GM19372 (cell line): ENCODE measurements at regions not wholly inside any gene's neighbourhood (a gene's known extent, or its start where the extent isn't known, plus 50 kb on each side); places are given as distances from the start of the nearest gene placed in this dataset.

Source experiments
- ATAC-seq: cut with Tn5 transposase; IDR thresholded peaks from one replicate; pipeline ENCODE4 v1.9.1; 2021; ENCODE audit warnings: mild to moderate bottlenecking, low read depth, moderate library complexity; ENCODE audit not compliant: unreplicated experiment

DNA sequence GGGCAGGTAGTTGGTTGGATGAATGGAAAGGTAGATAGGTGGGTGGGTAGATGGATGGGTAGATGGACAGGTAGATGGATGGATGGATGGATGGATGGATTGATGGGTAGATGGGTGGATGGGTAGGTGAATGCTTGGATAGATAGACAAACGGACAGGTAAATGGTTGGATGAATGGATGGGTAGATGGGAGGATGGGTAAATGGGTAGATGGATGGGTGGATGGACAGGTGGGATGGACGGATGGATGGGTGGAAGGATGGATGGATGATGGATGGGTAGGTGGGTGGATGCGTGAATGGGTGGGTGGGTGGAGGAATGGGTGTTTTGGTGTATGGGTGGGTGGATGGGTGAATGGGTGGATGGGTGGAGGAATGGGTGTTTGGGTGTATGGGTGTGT, 50.1 kb upstream of the ASAP2 start:
- ATAC-seq, result no peak

GRCh38 chr2:9154061-9154460, 52.6 kb upstream of the ASAP2 start:
- no peak for ATAC-seq

DNA sequence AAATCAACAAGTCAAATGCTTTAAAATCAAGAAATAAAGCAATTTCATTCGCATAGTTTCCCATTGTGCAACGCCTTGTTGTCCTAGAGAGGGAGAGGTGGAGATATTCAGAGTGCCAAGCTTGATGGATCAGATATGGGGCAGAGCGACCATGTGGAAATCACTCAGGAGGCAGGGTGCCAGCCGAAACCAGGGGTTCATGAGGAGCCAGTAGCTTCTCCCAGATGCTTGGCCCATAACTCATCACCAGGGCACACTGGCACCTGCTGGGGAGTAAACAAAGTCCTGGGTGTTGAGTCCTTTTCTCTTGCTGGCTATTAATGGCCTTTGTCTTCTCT, 53.0 kb upstream of the ASAP2 start:
- no peak for ATAC-seq

GRCh38 chr2:9152975-9153642, 53.5 kb upstream of the ASAP2 start:
- ATAC-seq, result no peak

GRCh38 chr2:9150906-9151305, 55.7 kb upstream of the ASAP2 start:
- ATAC-seq, result no peak

DNA sequence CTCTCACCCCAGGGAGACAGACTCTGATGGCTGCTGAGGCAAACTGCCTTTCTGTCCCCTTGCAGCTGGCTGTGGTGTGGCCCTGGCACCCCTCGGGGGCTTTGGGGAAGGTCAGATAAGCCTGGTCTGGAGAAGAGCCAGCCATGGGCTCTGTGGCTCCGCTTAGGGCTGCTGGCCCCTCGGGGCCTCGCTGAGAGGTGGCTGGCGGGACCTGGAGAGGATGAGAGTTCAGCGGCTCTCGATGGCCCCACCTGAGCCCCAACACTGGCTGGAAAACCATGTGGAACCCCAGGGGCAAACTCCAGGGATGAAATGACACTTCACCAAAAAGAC, 56.1 kb upstream of the ASAP2 start:
- no peak for ATAC-seq

DNA sequence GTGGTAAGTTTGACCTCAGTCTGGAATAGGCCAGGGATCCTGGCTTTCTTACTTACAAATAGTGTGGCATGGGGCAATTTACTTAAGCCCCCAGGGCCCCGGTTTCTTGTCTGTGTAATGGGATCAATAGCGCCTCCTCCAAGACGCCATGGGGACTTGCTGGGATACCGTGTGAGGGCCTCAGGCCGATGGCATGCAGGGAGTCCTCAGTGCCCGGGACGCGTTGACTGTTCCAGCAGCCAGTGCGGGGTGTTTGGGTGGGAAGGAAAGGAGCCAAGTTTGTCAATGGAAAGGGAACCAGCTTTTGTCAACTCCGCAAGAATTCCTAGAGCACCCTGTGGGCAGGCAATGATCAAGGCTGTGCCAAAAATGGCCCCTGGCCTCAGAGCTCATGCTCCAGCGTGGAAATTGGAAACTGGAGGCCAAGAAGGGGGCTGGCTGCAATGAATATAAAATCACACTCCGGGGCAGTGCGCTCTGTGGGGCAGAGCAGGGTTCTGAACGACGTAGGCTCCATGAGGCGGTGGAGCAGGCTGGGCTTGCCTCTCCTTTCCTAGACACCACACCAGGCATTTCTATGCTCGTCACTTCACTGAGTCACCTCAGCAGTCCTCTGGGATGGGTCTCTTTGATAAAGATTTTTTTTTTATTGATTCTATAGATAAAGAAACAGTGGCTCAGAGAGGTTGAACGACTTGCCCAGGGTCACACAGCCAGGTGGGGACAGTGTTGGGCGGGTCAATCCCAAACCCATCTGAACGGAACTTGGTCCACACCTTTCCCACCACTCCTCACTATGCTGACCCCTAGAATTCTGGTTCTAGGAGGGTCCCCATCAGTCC, 56.7 kb upstream of the ASAP2 start:
- ATAC-seq, result no peak

DNA sequence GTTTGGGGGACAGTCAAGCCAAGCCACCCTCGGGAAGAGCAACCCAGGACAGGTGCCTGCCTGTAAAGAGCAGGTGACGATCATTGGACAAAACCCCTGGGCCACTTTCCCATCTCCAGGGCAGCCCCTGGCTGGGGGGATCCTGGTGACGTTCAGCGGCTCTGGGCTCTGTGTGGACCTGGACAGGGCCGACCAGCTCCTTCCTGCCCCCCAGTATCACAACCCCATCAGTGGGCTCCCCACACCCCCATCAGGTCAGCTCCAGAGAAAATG, 57.3 kb upstream of the ASAP2 start:
- no peak for ATAC-seq

- ATAC-seq, result no peak
These were observed 60.0 kb upstream of the ASAP2 start for GRCh38 chr2:9146646-9147045.

- no peak for ATAC-seq
These were observed 60.7 kb upstream of the ASAP2 start for GRCh38 chr2:9145752-9146430.

DNA sequence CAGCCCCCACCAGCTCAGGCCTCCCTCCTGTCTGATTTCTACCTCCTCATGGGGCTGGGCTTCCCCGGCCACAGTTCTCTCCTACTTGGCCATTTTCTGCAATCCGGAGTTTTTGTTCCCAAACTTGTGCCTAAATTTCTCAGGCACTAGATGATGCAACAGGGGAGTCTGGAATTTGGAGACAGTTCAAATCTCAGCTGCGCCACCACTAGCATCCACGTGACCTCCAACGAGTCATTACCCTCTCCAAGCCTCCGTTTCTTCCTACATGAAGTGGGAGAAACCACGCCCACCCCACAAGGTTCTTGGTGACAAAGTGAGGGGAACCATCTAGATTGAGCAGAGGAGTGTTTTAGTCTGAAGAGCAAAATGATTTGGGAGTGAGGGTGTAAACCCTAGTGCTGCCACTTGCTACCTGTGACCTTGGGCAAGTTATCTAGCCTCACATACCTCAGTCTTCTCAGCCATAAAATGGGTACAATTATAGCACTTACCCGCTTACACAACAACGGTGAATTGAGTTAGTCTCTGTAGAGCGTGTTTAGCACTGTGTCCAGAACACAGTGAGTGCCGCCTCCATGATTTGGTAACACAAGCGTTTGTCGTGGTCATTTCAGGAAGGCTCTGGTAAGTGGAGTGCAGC, 61.4 kb upstream of the ASAP2 start:
- no peak for ATAC-seq

- no peak for ATAC-seq
These were observed 62.0 kb upstream of the ASAP2 start for GRCh38 chr2:9144617-9145016.

GRCh38 chr2:9144046-9144445, 62.6 kb upstream of the ASAP2 start:
- no peak for ATAC-seq

DNA sequence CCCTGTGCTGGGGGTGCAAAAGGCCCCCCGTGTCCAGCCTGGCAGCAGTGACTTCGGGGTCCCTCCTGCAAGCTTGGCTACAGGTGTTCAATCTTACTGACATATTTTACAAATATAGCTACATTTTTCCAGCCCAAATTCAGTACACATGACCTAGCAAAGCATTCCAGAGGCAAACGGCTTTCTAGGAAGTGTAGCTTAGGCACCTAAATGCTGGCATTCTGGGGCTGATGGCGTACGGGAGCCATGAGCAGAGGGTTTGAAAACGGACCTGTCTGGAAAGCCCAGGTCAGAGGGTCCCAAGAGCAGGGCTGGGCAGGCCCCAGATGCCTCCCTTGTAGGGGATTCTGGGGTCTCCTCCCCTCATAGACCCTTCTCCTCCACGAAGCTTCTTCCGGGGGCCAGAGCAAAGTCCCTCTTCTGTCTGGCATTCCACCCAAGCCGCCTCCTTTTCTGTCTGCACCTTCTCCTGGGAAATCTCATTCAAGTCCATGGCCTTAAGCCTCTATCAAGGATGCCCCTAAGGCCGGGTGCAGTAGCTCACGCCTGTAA, 63.3 kb upstream of the ASAP2 start:
- no peak for ATAC-seq

DNA sequence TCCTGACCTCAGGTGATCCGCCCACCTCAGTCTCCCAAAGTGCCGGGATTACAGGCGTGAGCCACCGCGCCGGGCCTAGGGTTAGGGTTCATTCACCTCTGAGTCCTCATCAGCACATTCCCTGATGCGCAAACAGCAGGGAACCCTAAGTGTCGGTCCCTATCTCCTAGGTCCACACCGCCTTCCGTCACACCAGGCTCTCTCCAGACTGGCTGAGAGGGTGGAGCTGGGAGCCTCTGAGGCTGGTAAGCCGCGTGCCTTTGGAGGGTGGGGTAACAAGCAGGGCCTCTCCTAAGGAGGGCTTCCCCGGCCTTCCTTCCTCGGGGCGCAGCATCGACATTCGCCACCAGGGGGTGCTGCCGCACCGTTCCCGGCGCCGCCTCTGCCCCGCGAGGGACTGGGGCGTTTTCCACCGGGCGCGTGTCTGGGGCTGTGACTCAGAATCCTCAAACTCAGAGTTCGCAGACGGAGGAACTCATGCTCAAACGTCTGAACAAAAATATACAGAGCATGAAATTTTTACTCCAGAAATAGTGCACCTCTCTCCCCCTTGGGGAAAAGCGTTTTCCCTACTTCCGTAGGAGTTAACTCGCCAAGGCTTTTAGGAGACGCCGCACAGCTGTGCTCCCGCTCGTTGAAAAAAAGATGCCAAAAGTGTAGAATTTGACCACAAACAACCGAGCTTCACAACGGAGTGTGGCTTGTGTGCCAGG, 63.9 kb upstream of the ASAP2 start:
- peak; percentile 86 for ATAC-seq

DNA sequence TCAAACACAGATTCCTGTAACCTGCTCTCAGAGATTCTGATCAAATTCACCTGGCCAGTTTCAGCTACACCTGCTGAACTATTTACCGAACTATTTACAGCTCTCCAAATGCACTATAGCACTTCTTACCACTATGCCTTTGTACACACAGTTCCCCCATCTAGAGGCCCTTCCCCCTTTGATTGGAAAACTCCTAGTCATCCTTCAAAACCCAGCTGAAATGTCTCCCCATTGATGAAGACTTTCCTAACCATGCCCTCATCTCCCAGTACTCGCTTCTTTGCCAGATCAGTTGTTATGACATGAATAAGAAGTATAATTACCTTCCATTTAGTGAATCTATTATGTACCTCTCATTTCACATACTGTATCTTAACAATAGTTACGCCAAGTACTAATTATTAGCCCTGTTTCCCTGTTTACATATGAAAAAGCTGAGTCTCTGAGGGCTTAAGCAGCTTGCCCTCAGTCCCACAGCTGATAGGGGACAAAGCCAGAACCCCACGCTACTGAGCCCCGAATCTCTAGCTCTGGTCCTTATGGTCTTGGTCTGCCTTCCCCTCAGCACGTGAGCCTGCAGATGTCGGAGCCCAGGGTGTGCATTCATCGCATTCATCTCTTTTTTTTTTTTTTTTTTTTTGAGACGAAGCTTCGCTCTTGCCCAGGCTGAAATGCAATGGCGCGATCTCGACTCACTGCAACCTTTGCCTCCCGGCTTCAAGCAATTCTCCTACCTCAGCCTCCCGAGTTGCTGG, 64.7 kb upstream of the ASAP2 start:
- no peak for ATAC-seq

DNA sequence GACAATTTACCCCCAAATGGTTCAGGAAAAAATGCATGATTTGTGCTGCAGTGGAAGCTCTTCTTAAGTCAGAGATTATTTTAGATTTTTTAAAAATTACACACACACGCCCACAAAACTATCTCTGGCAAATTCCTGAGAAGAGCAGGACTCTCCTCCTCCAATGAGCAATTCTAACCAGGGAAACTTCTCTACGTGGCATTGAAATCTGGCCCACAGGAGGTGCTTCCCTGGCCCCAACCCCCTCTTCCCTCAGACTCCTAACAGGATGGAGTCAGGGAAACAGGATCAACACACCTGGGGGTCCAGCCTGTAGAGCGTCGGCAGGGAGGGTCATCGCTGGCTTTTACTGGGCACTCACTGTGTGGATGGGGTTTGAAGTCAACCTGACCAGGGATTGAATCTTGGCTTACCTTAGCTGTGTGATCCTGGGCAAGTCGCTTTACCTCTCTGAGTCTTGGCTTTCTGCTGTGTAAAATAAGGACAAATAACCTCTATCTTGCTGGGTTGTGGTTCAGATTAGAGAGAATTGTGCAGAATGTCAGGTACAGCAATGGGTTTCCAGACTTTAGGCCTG, 65.4 kb upstream of the ASAP2 start:
- ATAC-seq, result no peak

GRCh38 chr2:9140645-9141044, 66.0 kb upstream of the ASAP2 start:
- no peak for ATAC-seq
